Endothelial cell of umbilical vein (primary cell): ENCODE measurements at regions not wholly inside any gene's neighbourhood (a gene's known extent, or its start where the extent isn't known, plus 50 kb on each side); places are given as distances from the start of the nearest gene placed in this dataset.

ENCODE experiments used
- BruUV-seq: library from RNA; stranded (reverse); fragments of 400-500 nt; replicated peaks from 2 replicates; lab custom pipeline; 2021; lab: Mats Ljungman, UMichigan
- CTCF ChIA-PET: fragments of 300-600, 350-600 bp; sonication (Branson Sonifier 250); formaldehyde crosslinking; loops from one replicate; lab custom pipeline; 2021; ENCODE audit warnings: antibody characterized with exemption, inconsistent platforms; lab: Charles Lee
- POLR2A ChIA-PET: fragments of 300-600, 350-600 bp; sonication (Branson Sonifier 250); formaldehyde crosslinking; loops from one replicate; lab custom pipeline; 2021; ENCODE audit warnings: antibody characterized with exemption, inconsistent platforms; lab: Charles Lee
- DNase-seq: peaks from one replicate; pipeline ENCODE4 v3.0.0-alpha.2; 2011; ENCODE audit warnings: low read depth, low spot score
- FAIRE-seq: peaks from 2 replicates; lab custom pipeline; 2011; peaks lifted over from hg19 to GRCh38; lab: Jason Lieb, UNC
- H2AFZ ChIP-seq: 2 replicates; pipeline ENCODE4 v1.6.0; 2012; ENCODE audit warnings: low read depth, low read length, control low read depth, inconsistent platforms
- H3K27ac ChIP-seq: 2 replicates; pipeline ENCODE4 v1.5.1; 2011; ENCODE audit warnings: low read depth, mild to moderate bottlenecking, control low read depth, low read length, moderate library complexity; ENCODE audit not compliant: insufficient read depth
- H3K27me3 ChIP-seq, 2 experiments: 2 replicates each; pipeline versions ENCODE4 v1.6.0 to v1.6.1; 2011; ENCODE audit warnings: low read length in 2 of 2, mixed read lengths in 1 of 2; ENCODE audit not compliant: control insufficient read depth in 2 of 2, insufficient read depth in 2 of 2
- H3K36me3 ChIP-seq, 2 experiments: 2 replicates in 1 of 2; 3 replicates in 1 of 2; pipeline ENCODE4 v1.5.1; 2011; ENCODE audit warnings: low read length in 2 of 2, mild to moderate bottlenecking in 1 of 2, moderate library complexity in 1 of 2; ENCODE audit not compliant: control insufficient read depth in 2 of 2, insufficient read depth in 2 of 2; ENCODE audit errors: extremely low read depth in 1 of 2
- H3K4me1 ChIP-seq: 3 replicates; pipeline ENCODE4 v1.5.1; 2011; ENCODE audit warnings: mild to moderate bottlenecking, low read length; ENCODE audit not compliant: control insufficient read depth, insufficient read depth; ENCODE audit errors: extremely low read depth
- H3K4me2 ChIP-seq: 2 replicates; pipeline ENCODE4 v1.6.1; 2011; ENCODE audit warnings: low read length, control low read depth, mixed read lengths; ENCODE audit not compliant: insufficient read depth
- H3K4me3 ChIP-seq, 3 experiments: fragments of 200-600 bp in 1 of 3; sonication (generic), shearing (Covaris generic) in 1 of 3; replicated peaks in 1 of 3; 2 replicates each; pipeline ENCODE4 v1.5.1; 2011 to 2016; ENCODE audit warnings: control low read depth in 3 of 3, low read length in 3 of 3, mild to moderate bottlenecking in 2 of 3, inconsistent platforms in 1 of 3, low read depth in 1 of 3, moderate library complexity in 1 of 3; ENCODE audit not compliant: insufficient read depth in 1 of 3
- H3K79me2 ChIP-seq: 2 replicates; pipeline ENCODE4 v1.6.0; 2012; ENCODE audit warnings: low read length, inconsistent platforms; ENCODE audit not compliant: control insufficient read depth, insufficient read depth
- H3K9ac ChIP-seq: replicated peaks from 2 replicates; pipeline ENCODE3; 2011; ENCODE audit warnings: low read length, control low read depth; ENCODE audit not compliant: insufficient read depth; ENCODE audit errors: extremely low read depth
- H3K9me1 ChIP-seq: replicated peaks from 3 replicates; pipeline ENCODE4 v1.6.0; 2011; ENCODE audit warnings: mild to moderate bottlenecking, low read length; ENCODE audit not compliant: control insufficient read depth, insufficient read depth; ENCODE audit errors: extremely low read depth
- H3K9me3 ChIP-seq: replicated peaks from 2 replicates; pipeline ENCODE4 v1.5.1; 2012; ENCODE audit warnings: low read length, inconsistent platforms; ENCODE audit not compliant: control insufficient read depth, insufficient read depth
- H4K20me1 ChIP-seq: replicated peaks from 2 replicates; pipeline ENCODE3; 2011; ENCODE audit warnings: mild to moderate bottlenecking, low read length; ENCODE audit not compliant: control insufficient read depth, insufficient read depth; ENCODE audit errors: extremely low read depth
- CTCF ChIP-seq, 2 donors: IDR thresholded peaks; 1 replicate in 1 of 2; 2 replicates in 1 of 2; pipeline ENCODE4 v1.5.1; 2011; ENCODE audit warnings: low read length in 2 of 2, mild to moderate bottlenecking in 2 of 2, moderate library complexity in 2 of 2, control low read depth in 1 of 2, inconsistent platforms in 1 of 2, low read depth in 1 of 2; ENCODE audit not compliant: insufficient read depth in 1 of 2; ENCODE audit errors: extremely low read depth in 1 of 2
- EZH2 ChIP-seq: IDR thresholded peaks from 2 replicates; pipeline ENCODE4 v1.6.1; 2012; ENCODE audit warnings: borderline replicate concordance, low read depth, mild to moderate bottlenecking, moderate library complexity, low read length, inconsistent platforms; ENCODE audit not compliant: severe bottlenecking
- FOS ChIP-seq: IDR thresholded peaks from 2 replicates; pipeline ENCODE4 v1.6.1; 2011; ENCODE audit warnings: mild to moderate bottlenecking, low read length, moderate library complexity, borderline replicate concordance; ENCODE audit not compliant: insufficient read depth
- GATA2 ChIP-seq: IDR thresholded peaks from 2 replicates; pipeline ENCODE4 v1.7.0; 2011; ENCODE audit warnings: low read depth, mild to moderate bottlenecking, moderate library complexity, mixed read lengths, low read length; ENCODE audit not compliant: insufficient read length, insufficient read depth
- JUN ChIP-seq: IDR thresholded peaks from 2 replicates; pipeline ENCODE4 v1.6.1; 2011; ENCODE audit warnings: borderline replicate concordance, low read depth; ENCODE audit not compliant: insufficient read length, insufficient read depth
- MYC ChIP-seq: IDR thresholded peaks from one replicate; pipeline ENCODE4 v1.6.1; 2011; ENCODE audit warnings: mild to moderate bottlenecking, low read depth, low read length
- POLR2A ChIP-seq: IDR thresholded peaks from 2 replicates; pipeline ENCODE4 v1.6.1; 2012; ENCODE audit warnings: low read depth, mild to moderate bottlenecking, control low read depth, low read length
- POLR2AphosphoS5 ChIP-seq: IDR thresholded peaks from 2 replicates; pipeline ENCODE4 v1.6.1; 2012; ENCODE audit warnings: low read depth, mild to moderate bottlenecking, control low read depth, low read length, moderate library complexity; ENCODE audit not compliant: insufficient read depth
- dilution Hi-C: fragments of 300-500 bp; cut with MboI; formaldehyde crosslinking; loops from one replicate; pipeline ENCODE4 v1.15.0; 2019; ENCODE audit warnings: low sequenced_read_pairs; ENCODE audit not compliant: extremely low pct_ligation_motif_present
- intact Hi-C: fragments of 100-400 bp; cut with micrococcal nuclease; formaldehyde crosslinking; loops from one replicate; pipeline ENCODE4 v1.10.0; 2022
- TF ChIP-seq, protein P1 (sequence below): IDR thresholded peaks from 2 replicates; pipeline ENCODE4 v1.6.1; 2011; ENCODE audit not compliant: insufficient read depth, insufficient read length

DNA sequence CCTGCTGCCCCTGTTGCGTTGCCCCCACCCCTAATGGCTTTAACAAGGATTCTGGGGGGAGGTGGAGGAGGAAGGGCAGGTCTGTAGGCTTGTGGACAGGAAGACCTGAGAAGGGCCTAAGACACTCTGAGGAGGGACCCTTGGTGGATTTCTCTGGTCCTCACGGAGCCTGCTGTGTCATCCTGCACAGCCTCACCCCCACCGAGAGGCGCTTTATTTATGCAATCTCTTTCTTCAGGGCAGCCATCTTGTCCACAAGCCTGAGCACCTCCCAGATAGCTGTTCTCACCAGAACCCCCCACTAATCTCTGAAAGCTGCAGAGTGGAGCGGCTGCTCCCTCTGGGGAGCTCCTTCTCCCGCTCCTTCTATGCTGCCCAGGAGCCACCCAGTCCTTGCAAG is 59.3 kb upstream of the MLN start:
- ChIA-PET POLR2A (no interaction called here), CTCF (no interaction called here)
- Histone ChIP-seq H2AFZ (no peak overlapping the region), H3K9me3 (no peaks in the 10 kb centered on the region), H3K27me3 (peaks cover 3 to 15% of the 10 kb centered on the region in 2 experiments), H3K27ac (no peak overlapping the region), H3K9me1 (no peaks in the 10 kb centered on the region), H4K20me1 (no peaks in the 10 kb centered on the region), H3K79me2 (no peaks in the 10 kb centered on the region), H3K36me3 (no peaks in the 10 kb centered on the region), H3K4me2 (no peak overlapping the region), H3K4me1 (peaks cover 12% of the 10 kb centered on the region), H3K9ac (no peak overlapping the region), H3K4me3 (no peak overlapping the region)
- BruUV-seq: no TSS peak
- DNase-seq (no peak), FAIRE-seq (no peak)
- intact Hi-C loops: no loop called here
- dilution Hi-C loops: no loop called here
- TF ChIP-seq CTCF (IDR thresholded peaks at IDR 0.05; ENCODE audit: extremely low read depth in 1 of 2, insufficient read depth in 1 of 2, low read depth in 1 of 2, low read length in 2 of 2) (no peak), GATA2 (no peak), JUN (no peak)

GRCh38 chr6:33862536-33862935 is 58.7 kb upstream of the MLN start:
- POLR2A ChIA-PET: no interaction called here
- no TSS peak for BruUV-seq
- Histone ChIP-seq H3K79me2 (no peaks in the 10 kb centered on the region), H3K4me2 (no peak overlapping the region), H3K27ac (no peak overlapping the region), H3K4me3 (no peak overlapping the region), H4K20me1 (no peaks in the 10 kb centered on the region), H3K36me3 (no peaks in the 10 kb centered on the region), H3K9me1 (no peaks in the 10 kb centered on the region), H2AFZ (no peak overlapping the region), H3K9me3 (no peaks in the 10 kb centered on the region), H3K27me3 (peaks cover 3 to 15% of the 10 kb centered on the region in 2 experiments), H3K4me1 (peaks cover 12% of the 10 kb centered on the region), H3K9ac (no peak overlapping the region)
- dilution Hi-C loops (no loop called here), intact Hi-C loops (no loop called here)
- FAIRE-seq (no peak), DNase-seq (no peak)
- TF ChIP-seq, protein P1, sequence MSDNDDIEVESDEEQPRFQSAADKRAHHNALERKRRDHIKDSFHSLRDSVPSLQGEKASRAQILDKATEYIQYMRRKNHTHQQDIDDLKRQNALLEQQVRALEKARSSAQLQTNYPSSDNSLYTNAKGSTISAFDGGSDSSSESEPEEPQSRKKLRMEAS: no peak
- TF ChIP-seq MYC (no peak), EZH2 (no peak), JUN (no peak), FOS (no peak), GATA2 (no peak), POLR2AphosphoS5 (no peak), CTCF (IDR thresholded peaks at IDR 0.05; ENCODE audit: extremely low read depth in 1 of 2, insufficient read depth in 1 of 2, low read depth in 1 of 2, low read length in 2 of 2) (no peak), POLR2A (no peak)
- CTCF ChIA-PET: no interaction called here
